ENCODE measurements at regions not wholly inside any gene's neighbourhood (a gene's known extent, or its start where the extent isn't known, plus 50 kb on each side); places are given as distances from the start of the nearest gene placed in this dataset.

- Histone ChIP-seq H3K27ac (ENCODE audit: insufficient read depth, low read depth, low read length, poor library complexity, severe bottlenecking) (no peak overlapping the region), H3K4me1 (ENCODE audit: control insufficient read depth, insufficient read depth, low read length) (no peaks in the 10 kb centered on the region), H3K9me3 (ENCODE audit: control insufficient read depth, low read length) (no peaks in the 10 kb centered on the region), H3K36me3 (ENCODE audit: control insufficient read depth, insufficient read depth, low read length) (no peaks in the 10 kb centered on the region), H3K27me3 (ENCODE audit: control insufficient read depth, insufficient read depth, low read length, poor library complexity, severe bottlenecking) (no peaks in the 10 kb centered on the region), H3K4me3 (ENCODE audit: insufficient read depth, low read depth, low read length) (no peak overlapping the region)
- 91 to 94% methylated on average over 5 of the region's 5 CpGs for WGBS, 2 experiments
These were observed 333.7 kb downstream of the HLX start for GRCh38 chr1:221212926-221213325.

GRCh38 chr1:221217029-221217428 is 337.8 kb downstream of the HLX start:
- Histone ChIP-seq H3K36me3 (ENCODE audit: control insufficient read depth, insufficient read depth, low read length) (no peaks in the 10 kb centered on the region), H3K4me1 (ENCODE audit: control insufficient read depth, insufficient read depth, low read length) (no peaks in the 10 kb centered on the region), H3K27ac (ENCODE audit: insufficient read depth, low read depth, low read length, poor library complexity, severe bottlenecking) (no peak overlapping the region), H3K4me3 (ENCODE audit: insufficient read depth, low read depth, low read length) (no peak overlapping the region), H3K27me3 (ENCODE audit: control insufficient read depth, insufficient read depth, low read length, poor library complexity, severe bottlenecking) (no peaks in the 10 kb centered on the region), H3K9me3 (ENCODE audit: control insufficient read depth, low read length) (no peaks in the 10 kb centered on the region)
- WGBS, 2 experiments = 88 to 95% methylated on average over 2 to 3 of the region's 3 CpGs

- no peak overlapping the region for H3K27ac ChIP-seq (ENCODE audit: insufficient read depth, low read depth, low read length, poor library complexity, severe bottlenecking)
- WGBS, 2 experiments = no CpG with 5 or more reads among the region's 2 CpGs
- peaks cover 9% of the 10 kb centered on the region for H3K4me1 ChIP-seq (ENCODE audit: control insufficient read depth, insufficient read depth, low read length)
- H3K36me3 ChIP-seq (ENCODE audit: control insufficient read depth, insufficient read depth, low read length) = no peaks in the 10 kb centered on the region
- H3K4me3 ChIP-seq (ENCODE audit: insufficient read depth, low read depth, low read length) = no peak overlapping the region
- peaks cover 4% of the 10 kb centered on the region for H3K27me3 ChIP-seq (ENCODE audit: control insufficient read depth, insufficient read depth, low read length, poor library complexity, severe bottlenecking)
- no peaks in the 10 kb centered on the region for H3K9me3 ChIP-seq (ENCODE audit: control insufficient read depth, low read length)
These were observed 344.0 kb downstream of the HLX start for GRCh38 chr1:221223281-221223680.

DNA sequence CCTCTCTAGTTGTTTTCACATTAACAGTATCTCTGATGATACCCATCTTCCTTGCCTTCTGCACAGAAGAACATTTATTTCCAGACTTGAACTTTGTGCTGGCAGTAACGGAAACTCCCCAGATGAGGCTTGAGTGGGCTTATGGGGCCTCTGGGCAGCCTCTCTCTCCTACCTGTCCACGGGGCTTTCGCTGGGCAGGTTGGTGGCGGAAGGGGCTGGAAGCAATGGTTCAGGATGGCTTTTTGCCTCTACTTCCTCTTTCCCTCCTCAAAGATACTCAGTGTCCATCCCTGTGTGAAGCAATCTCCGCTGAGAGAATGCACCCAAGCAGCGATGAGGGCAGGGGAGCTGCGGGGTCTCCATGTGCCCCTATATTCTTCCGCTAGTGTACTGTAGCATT is 348.2 kb downstream of the HLX start:
- Histone ChIP-seq H3K36me3 (ENCODE audit: control insufficient read depth, insufficient read depth, low read length) (no peaks in the 10 kb centered on the region), H3K27ac (ENCODE audit: insufficient read depth, low read depth, low read length, poor library complexity, severe bottlenecking) (no peak overlapping the region), H3K4me1 (ENCODE audit: control insufficient read depth, insufficient read depth, low read length) (peaks cover 15% of the 10 kb centered on the region), H3K9me3 (ENCODE audit: control insufficient read depth, low read length) (no peaks in the 10 kb centered on the region), H3K4me3 (ENCODE audit: insufficient read depth, low read depth, low read length) (no peak overlapping the region), H3K27me3 (ENCODE audit: control insufficient read depth, insufficient read depth, low read length, poor library complexity, severe bottlenecking) (peaks cover 4% of the 10 kb centered on the region)
- WGBS, 2 experiments = 75 to 77% methylated on average over 8 of the region's 8 CpGs

DNA sequence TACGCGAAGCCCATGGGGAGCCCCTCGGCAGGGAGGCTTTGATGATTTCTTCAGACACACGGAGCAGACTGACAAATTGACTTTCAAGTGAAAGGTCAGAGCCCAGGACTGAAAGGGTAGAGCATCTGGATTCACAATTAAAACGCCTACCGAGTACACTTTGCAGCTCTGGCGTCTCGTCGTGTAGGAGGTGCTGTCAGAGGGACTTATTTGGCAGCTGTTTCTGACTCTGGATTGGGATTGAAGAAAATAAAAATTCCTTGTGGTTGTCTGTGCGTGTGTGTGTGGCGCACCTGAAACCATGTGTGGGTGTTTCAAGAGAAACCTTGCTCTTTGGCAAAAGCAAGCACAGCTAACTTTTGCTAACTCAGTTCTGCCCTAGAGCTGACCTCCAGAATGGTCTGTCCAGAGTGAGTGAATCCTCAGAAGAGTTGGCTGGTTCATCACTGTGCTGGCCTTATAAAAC is 348.7 kb downstream of the HLX start:
- 35 to 38% methylated on average over 11 of the region's 11 CpGs for WGBS, 2 experiments
- peaks cover 15% of the 10 kb centered on the region for H3K4me1 ChIP-seq (ENCODE audit: control insufficient read depth, insufficient read depth, low read length)
- H3K27ac ChIP-seq (ENCODE audit: insufficient read depth, low read depth, low read length, poor library complexity, severe bottlenecking) = no peak overlapping the region

GRCh38 chr1:221228594-221228993 is 349.4 kb downstream of the HLX start:
- WGBS, 2 experiments = 8 to 12% methylated on average over 5 of the region's 5 CpGs
- Histone ChIP-seq H3K36me3 (ENCODE audit: control insufficient read depth, insufficient read depth, low read length) (no peaks in the 10 kb centered on the region), H3K4me3 (ENCODE audit: insufficient read depth, low read depth, low read length) (no peak overlapping the region), H3K9me3 (ENCODE audit: control insufficient read depth, low read length) (no peaks in the 10 kb centered on the region), H3K27me3 (ENCODE audit: control insufficient read depth, insufficient read depth, low read length, poor library complexity, severe bottlenecking) (peaks cover 4% of the 10 kb centered on the region), H3K27ac (ENCODE audit: insufficient read depth, low read depth, low read length, poor library complexity, severe bottlenecking) (no peak overlapping the region), H3K4me1 (ENCODE audit: control insufficient read depth, insufficient read depth, low read length) (peaks cover 15% of the 10 kb centered on the region)

More for the DNA sequence above, 348.7 kb downstream of the HLX start:
- Histone ChIP-seq H3K27me3 (ENCODE audit: control insufficient read depth, insufficient read depth, low read length, poor library complexity, severe bottlenecking) (peaks cover 4% of the 10 kb centered on the region), H3K36me3 (ENCODE audit: control insufficient read depth, insufficient read depth, low read length) (no peaks in the 10 kb centered on the region), H3K9me3 (ENCODE audit: control insufficient read depth, low read length) (no peaks in the 10 kb centered on the region), H3K4me3 (ENCODE audit: insufficient read depth, low read depth, low read length) (no peak overlapping the region)

DNA sequence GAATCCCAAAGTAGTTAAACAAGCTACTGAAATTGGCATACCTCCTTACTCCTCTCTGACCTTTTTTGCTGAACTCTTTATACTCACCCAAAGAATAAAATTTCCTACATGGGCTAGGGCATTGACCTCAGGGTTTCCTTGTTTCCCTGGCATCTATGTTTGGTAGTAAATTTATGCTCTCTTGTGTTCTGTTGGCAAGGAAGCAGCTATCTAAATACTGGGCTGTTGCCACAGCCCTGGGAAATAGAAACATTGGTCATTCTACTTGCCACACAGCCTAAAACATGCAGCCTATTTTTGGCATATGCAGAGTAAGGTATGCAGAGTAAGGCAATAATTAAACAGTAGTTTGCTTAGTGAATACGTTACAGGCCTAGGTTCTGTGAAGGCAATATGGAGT is 351.4 kb downstream of the HLX start:
- H3K27ac ChIP-seq (ENCODE audit: insufficient read depth, low read depth, low read length, poor library complexity, severe bottlenecking) = no peak overlapping the region
- peaks cover 15% of the 10 kb centered on the region for H3K4me1 ChIP-seq (ENCODE audit: control insufficient read depth, insufficient read depth, low read length)
- 89 to 100% methylated on average over 1 of the region's 1 CpG for WGBS, 2 experiments
- no peak overlapping the region for H3K4me3 ChIP-seq (ENCODE audit: insufficient read depth, low read depth, low read length)
- H3K9me3 ChIP-seq (ENCODE audit: control insufficient read depth, low read length) = no peaks in the 10 kb centered on the region
- H3K36me3 ChIP-seq (ENCODE audit: control insufficient read depth, insufficient read depth, low read length) = no peaks in the 10 kb centered on the region
- H3K27me3 ChIP-seq (ENCODE audit: control insufficient read depth, insufficient read depth, low read length, poor library complexity, severe bottlenecking) = peaks cover 4% of the 10 kb centered on the region

- Histone ChIP-seq H3K4me3 (ENCODE audit: insufficient read depth, low read depth, low read length) (no peak overlapping the region), H3K9me3 (ENCODE audit: control insufficient read depth, low read length) (no peaks in the 10 kb centered on the region), H3K4me1 (ENCODE audit: control insufficient read depth, insufficient read depth, low read length) (no peaks in the 10 kb centered on the region), H3K36me3 (ENCODE audit: control insufficient read depth, insufficient read depth, low read length) (no peaks in the 10 kb centered on the region), H3K27me3 (ENCODE audit: control insufficient read depth, insufficient read depth, low read length, poor library complexity, severe bottlenecking) (no peaks in the 10 kb centered on the region), H3K27ac (ENCODE audit: insufficient read depth, low read depth, low read length, poor library complexity, severe bottlenecking) (no peak overlapping the region)
- 93 to 95% methylated on average over 2 of the region's 2 CpGs for WGBS, 2 experiments
These were observed 355.5 kb downstream of the HLX start for GRCh38 chr1:221234791-221235190.

DNA sequence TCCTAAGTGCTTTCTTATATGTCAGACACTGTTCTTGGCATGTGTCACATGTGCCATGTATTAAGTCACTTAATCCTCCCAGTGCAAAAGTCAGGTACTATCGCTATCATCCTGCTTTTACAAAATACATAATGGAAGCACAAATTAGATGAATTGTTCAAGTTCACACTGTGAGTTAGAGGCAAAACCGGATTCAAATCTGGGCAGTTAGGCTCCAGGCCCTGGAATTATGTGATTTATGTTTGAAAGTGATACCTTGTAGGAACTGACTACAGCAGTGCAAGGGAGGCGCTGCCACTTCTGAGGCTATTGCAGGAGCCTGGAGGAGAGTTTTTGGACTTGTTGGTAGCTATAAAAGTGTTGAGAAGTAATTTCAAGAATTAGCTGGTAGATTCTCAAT is 358.3 kb downstream of the HLX start:
- WGBS, 2 experiments = 93 to 95% methylated on average over 3 of the region's 3 CpGs
- H3K27ac ChIP-seq (ENCODE audit: insufficient read depth, low read depth, low read length, poor library complexity, severe bottlenecking) = no peak overlapping the region

GRCh38 chr1:221239181-221239580 is 359.9 kb downstream of the HLX start:
- WGBS, 2 experiments = 91 to 92% methylated on average over 2 to 3 of the region's 4 CpGs
- Histone ChIP-seq H3K27me3 (ENCODE audit: control insufficient read depth, insufficient read depth, low read length, poor library complexity, severe bottlenecking) (no peaks in the 10 kb centered on the region), H3K27ac (ENCODE audit: insufficient read depth, low read depth, low read length, poor library complexity, severe bottlenecking) (no peak overlapping the region), H3K36me3 (ENCODE audit: control insufficient read depth, insufficient read depth, low read length) (no peaks in the 10 kb centered on the region), H3K9me3 (ENCODE audit: control insufficient read depth, low read length) (no peaks in the 10 kb centered on the region), H3K4me1 (ENCODE audit: control insufficient read depth, insufficient read depth, low read length) (no peaks in the 10 kb centered on the region), H3K4me3 (ENCODE audit: insufficient read depth, low read depth, low read length) (no peak overlapping the region)

More for the DNA sequence above, 358.3 kb downstream of the HLX start:
- no peaks in the 10 kb centered on the region for H3K4me1 ChIP-seq (ENCODE audit: control insufficient read depth, insufficient read depth, low read length)
- H3K27me3 ChIP-seq (ENCODE audit: control insufficient read depth, insufficient read depth, low read length, poor library complexity, severe bottlenecking) = no peaks in the 10 kb centered on the region
- H3K36me3 ChIP-seq (ENCODE audit: control insufficient read depth, insufficient read depth, low read length) = no peaks in the 10 kb centered on the region
- H3K4me3 ChIP-seq (ENCODE audit: insufficient read depth, low read depth, low read length) = no peak overlapping the region
- no peaks in the 10 kb centered on the region for H3K9me3 ChIP-seq (ENCODE audit: control insufficient read depth, low read length)

GRCh38 chr1:221239792-221240191 is 360.5 kb downstream of the HLX start:
- no peaks in the 10 kb centered on the region for H3K36me3 ChIP-seq (ENCODE audit: control insufficient read depth, insufficient read depth, low read length)
- H3K27ac ChIP-seq (ENCODE audit: insufficient read depth, low read depth, low read length, poor library complexity, severe bottlenecking) = no peak overlapping the region
- H3K4me1 ChIP-seq (ENCODE audit: control insufficient read depth, insufficient read depth, low read length) = no peaks in the 10 kb centered on the region
- WGBS, 2 experiments = 92 to 96% methylated on average over 9 of the region's 9 CpGs
- no peaks in the 10 kb centered on the region for H3K27me3 ChIP-seq (ENCODE audit: control insufficient read depth, insufficient read depth, low read length, poor library complexity, severe bottlenecking)
- no peak overlapping the region for H3K4me3 ChIP-seq (ENCODE audit: insufficient read depth, low read depth, low read length)
- no peaks in the 10 kb centered on the region for H3K9me3 ChIP-seq (ENCODE audit: control insufficient read depth, low read length)
